ENCODE measurements at regions not wholly inside any gene's neighbourhood (a gene's known extent, or its start where the extent isn't known, plus 50 kb on each side); places are given as distances from the start of the nearest gene placed in this dataset.
"Not testable (repeated sequence)": the region's sequence is repeated elsewhere in the genome, so short reads cannot be mapped to it uniquely, and the experiment has no call there.

DNA sequence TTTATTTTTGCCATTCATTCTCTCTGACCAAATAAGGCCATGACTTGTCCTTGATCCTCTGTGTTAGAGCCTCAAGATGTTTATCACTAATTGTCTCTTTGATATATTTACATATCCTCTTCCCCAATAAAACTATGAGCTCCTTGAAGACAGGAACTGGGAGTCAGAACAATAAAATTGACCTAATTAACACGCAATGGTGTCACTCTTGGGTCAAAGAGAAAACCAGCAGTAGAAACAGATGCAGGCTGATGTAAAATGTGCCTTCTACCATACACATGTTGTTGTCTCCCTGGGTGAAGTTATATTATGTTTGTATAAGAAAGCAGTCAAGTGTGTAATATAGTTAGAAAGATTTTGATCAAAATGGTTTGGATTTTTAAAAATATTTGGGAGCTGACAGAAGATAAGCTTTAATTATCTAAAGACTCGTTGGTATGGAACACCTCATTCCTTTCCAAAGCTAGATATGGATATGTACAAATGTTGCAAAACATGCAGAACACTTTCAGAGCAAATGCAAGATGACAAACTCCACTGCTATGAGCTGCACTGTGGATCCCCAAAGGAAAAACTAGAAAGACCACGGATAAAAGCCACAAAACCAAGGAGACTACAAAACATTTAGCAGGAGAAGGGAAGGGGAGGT, 109.7 kb upstream of the STMND1 start:
- ATAC-seq (no peak), FAIRE-seq (no peak), DNase-seq (ENCODE audit: low read depth in 1 of 2, low spot score in 1 of 2) (no peak)
- ChIA-PET CTCF (no interaction called here), POLR2A (no interaction called here)
- Histone ChIP-seq H3K4me2 (no peak overlapping the region), H3K4me3 (no peak overlapping the region), H3K4me1 (no peaks in the 10 kb centered on the region), H3K9me3 (peaks cover 8% of the 10 kb centered on the region; the same call in 1 of the 3 replicates), H3K27ac (no peak overlapping the region)
- TF ChIP-seq ZSCAN20 (CRISPR knock-in tag; IDR thresholded peaks at IDR 0.05) = no peak
- TF ChIP-seq KDM5A (IDR thresholded peaks at IDR 0.05) = no peak
- TF ChIP-seq REST (IDR thresholded peaks at IDR 0.05) = no peak
- TF ChIP-seq CHD2 (IDR thresholded peaks at IDR 0.05; ENCODE audit: low read length, partially characterized antibody) = no peak
- no peak for TF ChIP-seq JUNB (IDR thresholded peaks at IDR 0.05)
- TF ChIP-seq NPAS2 (CRISPR knock-in tag; IDR thresholded peaks at IDR 0.05; ENCODE audit: borderline replicate concordance) = no peak
- no peak for TF ChIP-seq POLR2A (IDR thresholded peaks at IDR 0.05; ENCODE audit: low read length)
- no peak for TF ChIP-seq EHMT2 (IDR thresholded peaks at IDR 0.05; ENCODE audit: low read depth)
- no peak for TF ChIP-seq RARB (CRISPR knock-in tag; IDR thresholded peaks at IDR 0.05)
- TF ChIP-seq RNF2 (IDR thresholded peaks at IDR 0.05; ENCODE audit: borderline replicate concordance, low read depth) = no peak
- TF ChIP-seq ZNF302 (CRISPR knock-in tag; IDR thresholded peaks at IDR 0.05) = no peak
- TF ChIP-seq CBX8 (IDR thresholded peaks at IDR 0.05) = no peak
- TF ChIP-seq RCOR1 (IDR thresholded peaks at IDR 0.05; ENCODE audit: low read depth, low read length) = no peak
- WGBS (ENCODE audit: missing lambda C conversion rate) = 0% methylated on average over 3 of the region's 3 CpGs

GRCh38 chr6:16989976-16990375, 111.9 kb upstream of the STMND1 start:
- CTCF ChIA-PET = interaction anchor here (2.8 kb wide), 1 partner anchor 25 kb away, joined by 7 read pairs; no protein-coding TSS in a partner anchor
- H3K9me3 ChIP-seq; H3K4me3 ChIP-seq; ATAC-seq; DNase-seq (ENCODE audit: low read depth in 1 of 2, low spot score in 1 of 2); H3K27ac ChIP-seq; FAIRE-seq; POLR2A ChIA-PET; H3K4me1 ChIP-seq; H3K4me2 ChIP-seq: not testable (repeated sequence)
- WGBS (ENCODE audit: missing lambda C conversion rate) = 18% methylated on average over 3 of the region's 3 CpGs

DNA sequence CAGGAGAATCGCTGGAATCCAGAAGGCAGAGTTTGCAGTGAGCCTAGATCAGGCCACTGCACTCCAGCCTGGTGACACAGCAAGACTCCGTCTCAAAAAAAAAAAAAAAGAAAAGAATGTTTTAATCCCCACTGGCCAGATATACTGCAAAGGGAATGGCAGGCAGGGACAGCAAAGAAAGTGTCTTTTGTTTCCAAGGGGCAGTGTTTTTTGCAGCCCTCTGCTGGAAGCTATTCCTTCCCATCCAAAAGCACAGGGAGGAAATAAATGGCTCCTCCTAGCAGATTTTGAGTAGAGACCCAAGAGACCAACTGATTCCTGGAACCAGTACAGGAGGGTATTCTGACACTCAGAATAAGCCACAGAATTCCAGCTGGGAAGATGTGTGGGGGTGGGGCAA, 112.5 kb upstream of the STMND1 start:
- ChIA-PET CTCF (interaction anchor here (2.8 kb wide), 1 partner anchor 25 kb away, joined by 7 read pairs; no protein-coding TSS in a partner anchor), POLR2A (no interaction called here)
- no peak overlapping the region for H3K4me2 ChIP-seq
- no peak for ATAC-seq
- H3K9me3 ChIP-seq = peaks cover 8% of the 10 kb centered on the region; the same call in 1 of the 3 replicates
- TF ChIP-seq CBX2 (IDR thresholded peaks at IDR 0.05; ENCODE audit: borderline replicate concordance, low read depth) (no peak), ATOH8 (CRISPR knock-in tag; IDR thresholded peaks at IDR 0.05; ENCODE audit: low read depth) (no peak), HDAC2 (IDR thresholded peaks at IDR 0.05) (no peak), JUNB (IDR thresholded peaks at IDR 0.05) (no peak), EHF (CRISPR knock-in tag; IDR thresholded peaks at IDR 0.05) (no peak), KDM1A (IDR thresholded peaks at IDR 0.05; ENCODE audit: low read depth) (no peak), HMGXB4 (CRISPR knock-in tag; IDR thresholded peaks at IDR 0.05; ENCODE audit: borderline replicate concordance) (no peak), ZFP36 (IDR thresholded peaks at IDR 0.05; ENCODE audit: borderline replicate concordance, partially characterized antibody) (no peak), RAD21 (conservative IDR thresholded peaks at IDR 0.05 in 1 of 2, IDR thresholded peaks at IDR 0.05 in 1 of 2) (no peak), RARB (CRISPR knock-in tag; IDR thresholded peaks at IDR 0.05) (no peak), HEYL (CRISPR knock-in tag; IDR thresholded peaks at IDR 0.05) (no peak)
- TF ChIP-seq, protein P1, sequence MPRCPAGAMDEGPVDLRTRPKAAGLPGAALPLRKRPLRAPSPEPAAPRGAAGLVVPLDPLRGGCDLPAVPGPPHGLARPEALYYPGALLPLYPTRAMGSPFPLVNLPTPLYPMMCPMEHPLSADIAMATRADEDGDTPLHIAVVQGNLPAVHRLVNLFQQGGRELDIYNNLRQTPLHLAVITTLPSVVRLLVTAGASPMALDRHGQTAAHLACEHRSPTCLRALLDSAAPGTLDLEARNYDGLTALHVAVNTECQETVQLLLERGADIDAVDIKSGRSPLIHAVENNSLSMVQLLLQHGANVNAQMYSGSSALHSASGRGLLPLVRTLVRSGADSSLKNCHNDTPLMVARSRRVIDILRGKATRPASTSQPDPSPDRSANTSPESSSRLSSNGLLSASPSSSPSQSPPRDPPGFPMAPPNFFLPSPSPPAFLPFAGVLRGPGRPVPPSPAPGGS (IDR thresholded peaks at IDR 0.05) = no peak
- no peak overlapping the region for H3K27ac ChIP-seq
- no peaks in the 10 kb centered on the region for H3K4me1 ChIP-seq
- no peak for DNase-seq (ENCODE audit: low read depth in 1 of 2, low spot score in 1 of 2)
- 6% methylated on average over 2 of the region's 2 CpGs for WGBS (ENCODE audit: missing lambda C conversion rate)
- H3K4me3 ChIP-seq = no peak overlapping the region
- no peak for FAIRE-seq
